GM12892 (cell line): ENCODE measurements at regions not wholly inside any gene's neighbourhood (a gene's known extent, or its start where the extent isn't known, plus 50 kb on each side); places are given as distances from the start of the nearest gene placed in this dataset.

Experiments used
- POLR2A ChIP-seq: IDR thresholded peaks from 2 replicates; pipeline ENCODE4 v1.6.1; 2011; ENCODE audit warnings: low read depth, low read length, control low read depth
- POLR2AphosphoS5 ChIP-seq: IDR thresholded peaks from 2 replicates; pipeline ENCODE4 v1.6.1; 2011; ENCODE audit warnings: low read depth, low read length, control low read depth

DNA sequence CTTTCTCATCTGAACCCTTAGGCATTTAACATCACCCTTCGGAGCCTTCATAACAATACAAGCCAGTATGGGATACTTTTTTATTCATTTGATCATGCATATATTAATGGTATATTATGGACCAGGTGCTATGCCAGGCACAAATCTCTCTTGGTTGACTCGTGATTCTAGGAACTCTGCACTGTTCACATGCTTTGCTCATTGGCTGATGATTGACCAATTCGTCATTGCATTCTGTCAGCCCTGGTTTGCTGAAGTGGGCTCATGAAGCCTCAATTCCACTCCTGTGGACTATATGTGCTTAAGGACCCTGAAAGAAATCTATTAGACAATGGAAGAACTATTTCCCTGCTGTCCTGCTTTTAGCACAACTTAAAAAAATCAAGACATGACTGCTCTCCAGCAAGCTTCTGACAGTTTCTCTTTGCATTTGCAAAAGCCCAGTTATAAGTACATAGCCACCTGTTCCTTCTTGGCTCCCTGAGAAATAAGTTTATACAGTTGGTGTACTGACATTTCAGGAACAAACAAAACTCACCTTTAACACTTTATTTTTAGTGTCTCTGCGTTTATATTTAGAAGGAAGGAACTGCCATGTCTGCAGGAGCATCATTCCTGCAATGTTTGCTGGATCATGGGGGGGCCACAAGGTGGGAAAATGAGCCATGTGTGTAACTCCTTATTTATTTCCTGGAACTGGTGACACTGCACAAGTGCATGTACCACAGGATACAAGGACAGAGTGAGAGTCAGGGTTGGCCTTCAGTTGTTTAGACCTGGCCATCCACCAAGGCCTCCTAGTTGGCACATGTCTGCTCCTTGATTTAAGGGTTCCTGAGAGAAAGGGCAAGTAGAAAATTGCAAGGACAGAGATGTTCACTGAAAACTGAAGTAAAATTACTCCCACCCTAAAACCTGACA is 146.0 kb upstream of the NAMPT start:
- TF ChIP-seq POLR2A (no peak), POLR2AphosphoS5 (no peak)
